22Rv1 (cell line): ENCODE measurements at regions not wholly inside any gene's neighbourhood (a gene's known extent, or its start where the extent isn't known, plus 50 kb on each side); places are given as distances from the start of the nearest gene placed in this dataset.

Experiments used
- H3K27ac ChIP-seq: fragments of 450-650 bp; 2 replicates; pipeline ENCODE4 v1.5.1; 2017
- CTCF ChIP-seq: fragments of 450-650 bp; IDR thresholded peaks from 2 replicates; pipeline ENCODE4 v1.5.1; 2017; ENCODE audit warnings: mild to moderate bottlenecking
- ZFX ChIP-seq: fragments of 450-650 bp; IDR thresholded peaks from 2 replicates; pipeline ENCODE4 v1.6.1; 2017; ENCODE audit warnings: antibody characterized with exemption, borderline replicate concordance

- no peak overlapping the region for H3K27ac ChIP-seq
These were observed 409.2 kb upstream of the KLF6 start for GRCh38 chr10:4194231-4194630.

GRCh38 chr10:4191894-4192293 is 406.9 kb upstream of the KLF6 start:
- H3K27ac ChIP-seq, result no peak overlapping the region
- TF ChIP-seq CTCF (no peak), ZFX (no peak)

More at GRCh38 chr10:4194231-4194630, 409.2 kb upstream of the KLF6 start:
- TF ChIP-seq ZFX (no peak), CTCF (no peak)

- TF ChIP-seq CTCF (no peak), ZFX (no peak)
- H3K27ac ChIP-seq, result no peak overlapping the region
These were observed 406.3 kb upstream of the KLF6 start for GRCh38 chr10:4191354-4191753.

GRCh38 chr10:4190876-4191275 is 405.9 kb upstream of the KLF6 start:
- no peak overlapping the region for H3K27ac ChIP-seq

GRCh38 chr10:4189281-4189680 is 404.3 kb upstream of the KLF6 start:
- H3K27ac ChIP-seq, result no peak overlapping the region
- TF ChIP-seq CTCF (no peak), ZFX (no peak)

More at GRCh38 chr10:4190876-4191275, 405.9 kb upstream of the KLF6 start:
- TF ChIP-seq CTCF (no peak), ZFX (no peak)

GRCh38 chr10:4188406-4188805 is 403.4 kb upstream of the KLF6 start:
- H3K27ac ChIP-seq, result no peak overlapping the region
- TF ChIP-seq ZFX (no peak), CTCF (no peak)

GRCh38 chr10:4186849-4187540 is 402.0 kb upstream of the KLF6 start:
- H3K27ac ChIP-seq, result no peak overlapping the region
- TF ChIP-seq CTCF, result no peak
- TF ChIP-seq ZFX, result no peak
